ENCODE measurements at regions not wholly inside any gene's neighbourhood (a gene's known extent, or its start where the extent isn't known, plus 50 kb on each side); places are given as distances from the start of the nearest gene placed in this dataset.

DNA sequence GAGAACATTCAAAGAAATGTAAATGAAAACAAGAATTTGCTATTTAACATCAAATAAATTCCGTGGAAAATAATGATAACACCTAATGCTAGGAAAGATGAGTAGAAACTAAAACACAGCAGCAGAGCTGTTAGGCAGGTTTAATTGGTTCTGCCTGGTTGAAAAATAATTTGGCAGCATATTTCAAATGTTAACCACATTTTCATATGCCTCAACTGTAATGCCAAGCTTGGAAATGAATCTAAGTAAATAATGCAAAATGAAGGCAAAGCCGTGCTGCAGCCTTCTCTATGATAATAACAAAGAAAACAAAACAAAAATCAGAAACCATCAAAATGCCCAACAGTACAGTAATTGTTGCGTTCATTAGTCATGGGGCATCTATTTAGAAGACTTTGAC lies 79.9 kb upstream of the MSX2 start:
- ChIA-PET POLR2A (no interaction called here), RAD21 (ENCODE audit: low non-redundant PET in 1 of 2, low total read pairs in 2 of 2, uncharacterized antibody in 2 of 2, unreplicated experiment in 2 of 2) (no interaction called here), CTCF (no interaction called here)
- H2AFZ ChIP-seq (ENCODE audit: low read depth, low read length, poor library complexity, severe bottlenecking): no peak overlapping the region
- no peaks in the 10 kb centered on the region for H3K36me3 ChIP-seq (ENCODE audit: control insufficient read depth in 1 of 2, insufficient read depth in 2 of 2, low read length in 2 of 2)
- intact Hi-C loops (cut with micrococcal nuclease): no loop called here
- H3K4me1 ChIP-seq (ENCODE audit: control insufficient read depth in 1 of 2, insufficient read depth in 2 of 2, low read length in 2 of 2): peaks cover 0 to 7% of the 10 kb centered on the region in 2 experiments; a peak in 2 of 4 replicates
- DNase-seq (ENCODE audit: low read depth, low spot score) (no peak), ATAC-seq (no peak)
- no peak overlapping the region for H3K27ac ChIP-seq (ENCODE audit: low read depth, low read length)
- no peak overlapping the region for H3K4me2 ChIP-seq (ENCODE audit: low read length)
- no TSS peak for BruUV-seq (replicated peaks)
- no peaks in the 10 kb centered on the region for H3K27me3 ChIP-seq (ENCODE audit: insufficient read depth, low read length)
- H3K9me2 ChIP-seq (ENCODE audit: insufficient read depth): no peaks in the 10 kb centered on the region
- no peaks in the 10 kb centered on the region; a peak in 1 of 4 replicates for H3K9me3 ChIP-seq (ENCODE audit: control insufficient read depth in 1 of 2, insufficient read depth in 1 of 2, low read depth in 1 of 2, low read length in 2 of 2)
- no peaks in the 10 kb centered on the region for H4K20me1 ChIP-seq (ENCODE audit: insufficient read depth)
- TF ChIP-seq TCF7L2 (IDR thresholded peaks at IDR 0.05; ENCODE audit: borderline replicate concordance, extremely low read depth, insufficient read depth, insufficient read length) (no peak), ELF1 (IDR thresholded peaks at IDR 0.05; ENCODE audit: borderline replicate concordance, low read depth) (no peak), POLR2AphosphoS5 (IDR thresholded peaks at IDR 0.05; ENCODE audit: low read depth, low read length) (no peak), SIN3A (IDR thresholded peaks at IDR 0.05; ENCODE audit: low read depth) (no peak), EGR1 (IDR thresholded peaks at IDR 0.05; ENCODE audit: low read depth) (no peak), CBX3 (IDR thresholded peaks at IDR 0.05; ENCODE audit: low read depth) (no peak), JUND (IDR thresholded peaks at IDR 0.05) (no peak), SP1 (IDR thresholded peaks at IDR 0.05; ENCODE audit: low read depth) (no peak), POLR2A (IDR thresholded peaks at IDR 0.05; ENCODE audit: borderline replicate concordance, extremely low read depth, insufficient read depth, insufficient read length) (no peak), SRF (IDR thresholded peaks at IDR 0.05; ENCODE audit: low read depth) (no peak), EZH2 (IDR thresholded peaks at IDR 0.05) (no peak)
- TF ChIP-seq, protein P1, sequence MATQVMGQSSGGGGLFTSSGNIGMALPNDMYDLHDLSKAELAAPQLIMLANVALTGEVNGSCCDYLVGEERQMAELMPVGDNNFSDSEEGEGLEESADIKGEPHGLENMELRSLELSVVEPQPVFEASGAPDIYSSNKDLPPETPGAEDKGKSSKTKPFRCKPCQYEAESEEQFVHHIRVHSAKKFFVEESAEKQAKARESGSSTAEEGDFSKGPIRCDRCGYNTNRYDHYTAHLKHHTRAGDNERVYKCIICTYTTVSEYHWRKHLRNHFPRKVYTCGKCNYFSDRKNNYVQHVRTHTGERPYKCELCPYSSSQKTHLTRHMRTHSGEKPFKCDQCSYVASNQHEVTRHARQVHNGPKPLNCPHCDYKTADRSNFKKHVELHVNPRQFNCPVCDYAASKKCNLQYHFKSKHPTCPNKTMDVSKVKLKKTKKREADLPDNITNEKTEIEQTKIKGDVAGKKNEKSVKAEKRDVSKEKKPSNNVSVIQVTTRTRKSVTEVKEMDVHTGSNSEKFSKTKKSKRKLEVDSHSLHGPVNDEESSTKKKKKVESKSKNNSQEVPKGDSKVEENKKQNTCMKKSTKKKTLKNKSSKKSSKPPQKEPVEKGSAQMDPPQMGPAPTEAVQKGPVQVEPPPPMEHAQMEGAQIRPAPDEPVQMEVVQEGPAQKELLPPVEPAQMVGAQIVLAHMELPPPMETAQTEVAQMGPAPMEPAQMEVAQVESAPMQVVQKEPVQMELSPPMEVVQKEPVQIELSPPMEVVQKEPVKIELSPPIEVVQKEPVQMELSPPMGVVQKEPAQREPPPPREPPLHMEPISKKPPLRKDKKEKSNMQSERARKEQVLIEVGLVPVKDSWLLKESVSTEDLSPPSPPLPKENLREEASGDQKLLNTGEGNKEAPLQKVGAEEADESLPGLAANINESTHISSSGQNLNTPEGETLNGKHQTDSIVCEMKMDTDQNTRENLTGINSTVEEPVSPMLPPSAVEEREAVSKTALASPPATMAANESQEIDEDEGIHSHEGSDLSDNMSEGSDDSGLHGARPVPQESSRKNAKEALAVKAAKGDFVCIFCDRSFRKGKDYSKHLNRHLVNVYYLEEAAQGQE (IDR thresholded peaks at IDR 0.05; ENCODE audit: low read depth): no peak
- TF ChIP-seq, protein P2, sequence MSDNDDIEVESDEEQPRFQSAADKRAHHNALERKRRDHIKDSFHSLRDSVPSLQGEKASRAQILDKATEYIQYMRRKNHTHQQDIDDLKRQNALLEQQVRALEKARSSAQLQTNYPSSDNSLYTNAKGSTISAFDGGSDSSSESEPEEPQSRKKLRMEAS (IDR thresholded peaks at IDR 0.05): no peak
- TF ChIP-seq, protein P3, sequence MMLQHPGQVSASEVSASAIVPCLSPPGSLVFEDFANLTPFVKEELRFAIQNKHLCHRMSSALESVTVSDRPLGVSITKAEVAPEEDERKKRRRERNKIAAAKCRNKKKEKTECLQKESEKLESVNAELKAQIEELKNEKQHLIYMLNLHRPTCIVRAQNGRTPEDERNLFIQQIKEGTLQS (IDR thresholded peaks at IDR 0.05): no peak
- TF ChIP-seq, protein P4, sequence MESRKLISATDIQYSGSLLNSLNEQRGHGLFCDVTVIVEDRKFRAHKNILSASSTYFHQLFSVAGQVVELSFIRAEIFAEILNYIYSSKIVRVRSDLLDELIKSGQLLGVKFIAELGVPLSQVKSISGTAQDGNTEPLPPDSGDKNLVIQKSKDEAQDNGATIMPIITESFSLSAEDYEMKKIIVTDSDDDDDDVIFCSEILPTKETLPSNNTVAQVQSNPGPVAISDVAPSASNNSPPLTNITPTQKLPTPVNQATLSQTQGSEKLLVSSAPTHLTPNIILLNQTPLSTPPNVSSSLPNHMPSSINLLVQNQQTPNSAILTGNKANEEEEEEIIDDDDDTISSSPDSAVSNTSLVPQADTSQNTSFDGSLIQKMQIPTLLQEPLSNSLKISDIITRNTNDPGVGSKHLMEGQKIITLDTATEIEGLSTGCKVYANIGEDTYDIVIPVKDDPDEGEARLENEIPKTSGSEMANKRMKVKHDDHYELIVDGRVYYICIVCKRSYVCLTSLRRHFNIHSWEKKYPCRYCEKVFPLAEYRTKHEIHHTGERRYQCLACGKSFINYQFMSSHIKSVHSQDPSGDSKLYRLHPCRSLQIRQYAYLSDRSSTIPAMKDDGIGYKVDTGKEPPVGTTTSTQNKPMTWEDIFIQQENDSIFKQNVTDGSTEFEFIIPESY (IDR thresholded peaks at IDR 0.05; ENCODE audit: extremely low read depth, insufficient replicate concordance, low read length): no peak
- no peak overlapping the region for H3K9ac ChIP-seq (ENCODE audit: low read length)
- H3K79me2 ChIP-seq (ENCODE audit: insufficient read depth, low read length): no peaks in the 10 kb centered on the region
- H3K4me3 ChIP-seq (replicated peaks in 1 of 2; ENCODE audit: low read depth in 1 of 2, low read length in 2 of 2): no peak overlapping the region

Data from HCT116 (cell line).